GM19025 (cell line): ENCODE measurements at regions not wholly inside any gene's neighbourhood (a gene's known extent, or its start where the extent isn't known, plus 50 kb on each side); places are given as distances from the start of the nearest gene placed in this dataset.
"Not testable (repeated sequence)": the region's sequence is repeated elsewhere in the genome, so short reads cannot be mapped to it uniquely, and the experiment has no call there.

ENCODE experiments used
- ATAC-seq: cut with Tn5 transposase; IDR thresholded peaks from one replicate; pipeline ENCODE4 v1.9.1; 2021; ENCODE audit warnings: mild to moderate bottlenecking, low read depth, moderate library complexity; ENCODE audit not compliant: unreplicated experiment

DNA sequence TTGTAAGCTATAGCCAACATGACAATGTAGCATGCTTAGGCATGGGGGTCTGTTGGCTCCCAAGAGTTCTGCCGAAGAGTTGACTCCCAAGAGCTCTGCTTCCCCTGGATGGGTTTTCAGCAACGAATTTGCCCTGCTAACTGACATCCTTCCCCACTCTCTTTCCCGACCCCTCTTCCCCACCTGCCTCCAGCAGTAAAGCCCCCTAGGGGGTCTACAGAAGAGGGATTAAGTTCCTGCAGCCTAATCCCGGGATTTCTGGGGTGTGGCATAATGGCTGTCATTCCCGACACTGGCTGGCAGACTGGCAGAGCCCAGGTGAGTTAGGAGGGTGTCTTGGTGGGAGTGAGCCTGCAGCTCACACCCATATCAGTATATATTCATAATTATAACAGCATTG, 121.0 kb upstream of the ZNF184 start:
- ATAC-seq: no peak

DNA sequence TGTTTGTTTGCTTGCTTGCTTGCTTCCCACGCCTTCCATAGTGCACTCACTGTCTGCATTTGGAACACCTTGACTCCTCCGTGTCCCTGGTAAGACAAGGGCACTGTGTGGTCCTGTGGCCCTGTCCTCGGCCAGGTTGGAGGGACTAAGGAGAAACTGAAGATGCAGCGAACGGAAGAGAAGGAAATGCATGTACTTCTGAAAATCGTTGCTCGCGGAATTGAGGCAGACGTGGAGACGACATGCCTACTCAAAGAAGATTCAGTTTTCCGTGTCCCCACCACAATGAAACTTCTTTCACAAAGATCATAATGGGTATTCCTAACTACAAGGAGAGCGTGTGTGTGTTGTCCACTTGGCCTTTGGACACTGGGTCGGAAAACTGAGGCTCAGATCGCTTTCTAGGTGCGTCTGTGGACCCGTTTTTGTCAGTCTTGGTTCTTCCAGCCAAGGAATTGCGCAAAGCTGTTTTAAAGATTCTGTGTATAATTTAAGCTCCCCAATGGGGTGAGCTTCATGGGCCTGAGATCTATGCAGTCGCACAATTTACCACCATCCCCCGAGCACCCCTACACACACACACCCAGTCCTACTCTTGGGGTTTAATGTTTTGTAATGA, 120.4 kb upstream of the ZNF184 start:
- ATAC-seq: no peak

DNA sequence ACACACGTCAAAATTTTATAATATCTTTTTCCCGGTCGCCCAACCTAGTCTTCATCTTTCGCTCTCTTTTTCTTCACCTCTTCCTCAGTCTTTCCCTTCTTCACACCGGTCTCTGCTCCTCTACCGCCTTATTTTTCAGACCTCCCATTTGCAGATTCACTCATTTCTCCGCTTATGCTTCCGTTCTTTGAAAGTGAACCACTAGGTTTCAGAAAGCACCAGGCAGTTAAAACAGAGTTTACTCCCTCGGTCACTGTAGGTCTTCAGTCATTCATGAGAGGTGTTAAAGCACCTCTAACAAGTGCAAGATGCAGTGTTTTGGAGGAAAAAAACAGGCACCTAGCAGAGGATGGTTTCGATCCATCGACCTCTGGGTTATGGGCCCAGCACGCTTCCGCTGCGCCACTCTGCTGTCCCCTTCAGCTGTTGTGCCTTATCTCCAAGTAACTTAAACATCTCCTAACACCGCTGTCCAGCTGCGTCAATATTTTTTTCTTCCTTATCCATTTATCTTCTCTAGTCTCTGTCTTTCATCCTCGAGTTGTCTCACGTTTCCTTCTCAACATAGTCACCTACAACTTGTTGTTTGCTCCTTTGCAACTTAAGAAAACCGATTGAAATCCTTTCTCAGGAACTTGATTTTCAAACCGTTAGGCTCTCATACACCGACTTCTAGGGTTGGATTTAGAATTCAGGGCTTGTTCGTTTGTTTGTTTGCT, 119.7 kb upstream of the ZNF184 start:
- ATAC-seq: peak; percentile 84

DNA sequence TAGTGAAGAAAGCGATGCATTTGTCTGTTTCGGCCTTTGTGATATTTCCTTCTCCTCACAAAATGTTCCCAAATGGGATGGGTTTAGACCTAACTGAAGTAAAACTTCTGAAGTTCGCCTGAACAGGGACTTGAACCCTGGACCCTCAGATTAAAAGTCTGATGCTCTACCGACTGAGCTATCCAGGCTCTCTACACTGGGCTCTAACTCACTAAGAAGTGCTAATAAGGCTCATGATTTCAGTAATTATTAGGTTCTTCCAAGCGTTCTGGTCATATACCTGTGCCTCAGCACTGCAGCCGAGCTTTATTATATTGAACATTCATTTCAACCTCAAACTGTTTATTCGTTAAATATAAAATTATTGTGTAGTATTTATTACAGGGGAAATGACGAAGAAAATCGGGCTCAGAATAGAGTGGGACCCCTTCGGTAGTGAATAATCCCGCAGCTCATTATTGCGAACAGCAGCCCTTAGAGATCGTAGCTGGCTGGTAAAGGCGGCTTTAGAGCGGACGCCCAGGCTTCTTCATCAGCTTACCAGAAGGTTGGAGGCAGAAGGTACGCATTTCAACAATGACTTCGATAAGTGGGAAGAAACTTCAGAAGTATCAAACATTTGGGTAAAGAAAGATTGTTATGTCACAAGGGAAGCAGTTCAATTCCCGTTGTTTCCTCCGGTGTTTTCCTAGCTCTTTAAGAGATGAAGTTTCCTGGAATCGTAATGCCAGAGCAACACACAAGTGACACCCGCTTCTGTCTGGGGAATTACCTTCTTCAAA, 119.0 kb upstream of the ZNF184 start:
- peak; percentile 13 for ATAC-seq

DNA sequence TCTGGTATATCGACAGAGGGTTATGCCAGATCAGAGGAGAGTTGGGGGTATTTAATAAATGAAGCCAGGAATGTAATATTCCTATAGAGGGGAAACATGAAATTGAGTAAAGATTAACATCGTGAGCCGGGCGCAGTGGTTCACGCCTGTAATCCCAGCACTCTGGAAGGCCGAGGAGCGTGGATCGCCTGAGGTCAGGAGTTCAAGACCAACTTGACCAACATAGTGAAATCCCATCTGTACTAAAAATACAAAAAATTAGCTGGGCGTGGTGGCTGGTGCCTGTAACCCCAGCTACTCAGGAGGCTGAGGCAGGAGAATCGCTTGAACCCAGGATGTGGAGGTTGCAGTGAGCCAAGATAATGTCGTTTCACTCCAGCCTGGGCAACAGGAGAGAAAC, 112.4 kb upstream of the ZNF184 start:
- ATAC-seq: not testable (repeated sequence)

DNA sequence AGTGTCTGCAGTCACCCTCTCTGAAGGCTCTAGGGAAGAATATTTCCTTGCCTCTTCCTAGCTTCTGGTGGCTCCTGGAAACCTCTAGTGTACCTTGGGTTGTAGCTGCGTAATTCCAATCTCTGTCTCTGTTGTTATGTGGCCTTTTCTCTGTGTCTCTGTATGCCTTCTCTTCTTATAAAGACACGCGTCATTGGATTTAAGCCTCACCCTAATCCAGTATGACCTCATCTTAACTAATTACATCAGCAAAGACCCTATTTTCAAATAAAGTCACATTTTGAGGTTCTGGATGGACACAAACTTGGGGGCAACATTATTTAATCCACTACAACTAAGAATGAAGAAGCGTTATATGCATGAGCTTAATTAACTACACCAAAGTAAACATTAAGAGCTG, 111.4 kb upstream of the ZNF184 start:
- no peak for ATAC-seq

DNA sequence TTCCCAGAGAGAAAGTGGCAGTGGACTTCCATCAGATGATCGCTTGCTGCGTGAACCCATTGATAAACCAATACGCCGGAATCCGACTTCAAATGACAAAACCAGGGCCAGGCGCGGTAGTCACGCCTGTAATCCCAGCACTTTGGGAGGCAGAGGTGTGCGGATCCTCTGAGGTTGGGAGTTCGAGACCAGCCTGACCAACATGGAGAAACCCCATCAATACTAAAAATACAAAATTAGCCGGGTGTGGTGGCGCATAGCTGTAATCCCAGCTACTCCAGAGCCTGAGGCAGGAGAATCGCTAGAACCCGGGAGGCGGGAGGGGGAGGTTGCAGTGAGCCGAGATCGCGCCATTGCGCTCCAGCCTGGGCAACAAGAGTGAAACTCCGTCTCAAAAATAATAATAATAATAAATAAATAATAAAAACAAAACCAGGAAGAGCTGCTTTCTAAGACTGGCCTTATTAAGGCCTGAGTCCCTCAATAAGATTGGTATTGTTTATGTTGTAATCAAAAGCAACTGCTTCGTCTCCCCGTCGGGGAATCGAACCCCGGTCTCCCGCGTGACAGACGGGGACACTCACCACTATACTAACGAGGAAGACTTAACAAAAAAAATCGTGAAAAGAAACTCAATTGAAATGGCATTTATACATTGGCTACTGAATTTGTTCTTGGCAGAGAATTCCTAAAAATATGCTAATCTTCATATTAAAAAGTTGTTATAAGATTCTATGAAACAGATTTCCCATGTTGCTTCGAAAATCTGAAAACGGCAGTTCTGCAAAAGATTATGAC, 110.2 kb upstream of the ZNF184 start:
- ATAC-seq: no peak

DNA sequence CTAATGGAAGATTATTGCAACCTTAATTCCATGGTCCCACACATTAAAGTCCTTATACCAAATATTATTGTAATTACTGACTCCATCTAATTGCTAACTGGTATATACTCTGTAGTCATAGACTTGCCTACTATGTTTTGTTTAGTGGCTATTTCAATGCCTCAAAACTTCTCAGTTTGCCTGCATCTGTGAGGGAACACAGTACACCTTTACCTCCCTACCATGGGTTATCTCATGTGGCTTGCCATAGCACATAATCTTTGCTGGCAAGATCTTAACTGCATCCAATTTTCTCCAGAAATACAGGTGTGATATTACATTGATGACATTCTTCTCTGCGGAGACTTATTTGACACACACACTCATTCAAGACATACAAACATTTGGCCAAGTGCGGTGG, 107.1 kb upstream of the ZNF184 start:
- ATAC-seq: no peak

DNA sequence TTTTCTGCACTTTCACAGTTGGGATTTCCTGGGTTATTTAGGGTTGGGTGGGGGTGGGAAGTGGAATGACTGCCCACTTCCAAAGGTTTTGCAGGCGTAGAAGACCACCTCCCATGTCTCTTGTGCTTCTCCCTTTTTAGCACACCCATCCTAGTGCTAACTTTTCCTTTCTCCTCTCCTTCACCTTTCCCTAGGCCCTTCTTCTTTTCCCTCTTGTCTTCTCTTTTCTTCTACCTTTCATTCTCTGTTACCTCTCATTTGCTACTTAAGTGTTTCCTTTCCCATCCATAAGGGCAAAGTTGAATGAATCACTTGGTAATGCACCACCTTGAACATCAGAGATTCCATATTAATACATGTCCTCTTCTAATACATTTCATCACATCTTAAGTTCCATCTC, 105.0 kb upstream of the ZNF184 start:
- no peak for ATAC-seq

DNA sequence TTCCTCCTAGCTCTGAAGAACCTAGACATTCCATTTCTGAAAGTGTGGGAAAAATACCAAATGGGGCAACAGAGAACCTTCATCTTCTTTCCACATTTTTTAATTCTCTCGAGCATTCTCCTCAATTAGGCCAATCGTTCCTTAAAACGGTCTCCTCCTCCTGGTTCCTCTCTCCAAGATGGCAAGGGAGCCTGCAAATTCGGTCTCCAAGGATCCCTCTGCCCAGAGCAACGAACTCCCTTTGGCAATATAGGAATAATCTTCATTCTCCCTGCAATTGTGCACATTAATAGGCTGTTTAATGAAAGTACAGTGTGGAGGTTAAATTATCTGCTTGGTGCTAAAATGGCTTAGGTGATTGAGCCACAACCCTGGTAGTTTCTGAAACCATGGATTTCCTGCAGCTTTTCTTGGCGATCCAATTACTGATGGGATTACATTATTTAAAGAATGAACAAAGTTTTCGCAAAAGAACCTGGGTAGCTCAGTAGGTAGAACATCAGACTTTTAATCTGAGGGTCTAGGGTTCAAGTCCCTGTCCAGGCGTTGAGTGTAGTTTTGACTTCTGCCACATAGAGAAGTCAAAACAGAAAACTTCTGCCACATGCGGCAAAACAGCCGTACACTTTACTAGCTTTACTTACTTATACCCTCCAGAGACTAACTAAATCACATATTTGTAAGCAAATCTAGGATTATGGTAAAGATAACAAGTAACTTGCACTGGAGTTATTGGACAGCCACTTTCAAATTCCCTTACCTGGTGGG, 102.9 kb upstream of the ZNF184 start:
- no peak for ATAC-seq

DNA sequence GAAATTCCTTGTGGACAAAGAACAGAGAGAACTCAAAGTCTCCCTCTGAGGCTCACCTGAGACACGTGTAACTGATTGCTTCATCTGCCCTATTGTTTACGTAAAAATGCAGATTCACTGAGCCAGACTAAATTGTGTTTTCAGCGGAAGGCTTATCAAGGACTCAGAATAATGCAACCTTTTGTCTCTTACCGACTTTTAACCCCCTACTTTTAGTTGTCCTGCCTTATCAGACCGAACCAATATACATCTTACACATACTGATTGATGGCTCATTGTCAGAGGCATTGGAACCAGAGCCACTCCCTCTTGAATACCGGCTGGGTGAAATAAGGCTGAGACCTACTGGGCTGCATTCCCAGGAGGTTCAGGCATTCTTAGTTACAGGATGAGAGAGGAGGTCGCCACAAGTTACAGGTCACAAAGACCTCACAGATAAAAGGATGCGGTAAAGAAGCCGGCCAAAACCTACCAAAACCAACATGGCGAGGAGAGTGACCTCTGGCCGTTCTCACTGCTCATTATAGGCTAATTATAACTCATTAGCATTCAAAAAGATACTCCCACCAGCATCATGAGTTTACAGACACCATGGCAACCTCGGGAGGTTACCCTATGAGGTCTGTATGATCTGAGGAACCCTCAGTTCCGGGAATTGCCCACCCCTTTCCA, 95.5 kb upstream of the ZNF184 start:
- ATAC-seq: no peak

DNA sequence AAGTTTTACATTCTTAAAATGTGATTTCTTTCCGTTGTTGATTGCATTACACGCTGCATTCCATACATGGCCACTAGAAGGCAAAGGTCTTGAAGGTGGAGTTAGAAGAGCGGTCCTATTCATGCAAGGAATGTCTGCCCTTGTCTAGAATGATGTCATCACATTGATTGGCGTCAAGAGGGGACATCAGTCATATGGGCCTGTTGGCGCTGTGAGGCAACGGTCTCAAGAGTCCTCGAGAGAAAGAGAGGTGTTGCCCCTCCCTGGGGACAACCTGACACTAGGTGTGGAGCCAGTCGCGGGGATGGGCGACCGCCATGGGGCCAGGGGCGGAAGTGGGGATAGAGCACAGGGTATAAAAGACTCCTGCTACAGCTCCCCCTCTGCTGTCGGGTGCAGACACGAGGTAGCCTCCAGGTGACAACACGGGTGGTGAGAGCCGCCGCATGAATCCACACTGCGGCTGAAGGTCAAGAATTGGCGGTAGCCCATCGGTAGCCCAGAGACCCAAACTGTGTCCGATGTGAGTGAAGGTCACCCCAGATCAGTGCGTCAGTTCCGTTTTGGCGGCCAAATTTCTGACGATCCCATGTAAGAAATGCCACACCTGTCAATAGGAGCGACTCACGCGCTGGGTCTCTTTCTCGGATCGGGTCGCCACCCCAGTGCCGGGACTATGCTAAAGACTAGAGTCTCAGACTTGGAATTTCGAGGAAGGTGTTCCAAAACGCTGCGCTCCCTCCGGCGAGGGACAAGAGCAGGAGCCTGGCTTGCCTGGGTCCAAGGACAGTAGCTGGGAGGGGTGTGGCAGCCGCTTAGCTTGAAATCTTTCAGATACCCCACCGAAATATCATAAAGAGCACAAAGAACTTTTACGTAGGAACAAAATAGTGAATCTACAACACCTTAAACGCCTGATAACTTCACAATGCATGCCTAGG, 93.2 kb upstream of the ZNF184 start:
- no peak for ATAC-seq

DNA sequence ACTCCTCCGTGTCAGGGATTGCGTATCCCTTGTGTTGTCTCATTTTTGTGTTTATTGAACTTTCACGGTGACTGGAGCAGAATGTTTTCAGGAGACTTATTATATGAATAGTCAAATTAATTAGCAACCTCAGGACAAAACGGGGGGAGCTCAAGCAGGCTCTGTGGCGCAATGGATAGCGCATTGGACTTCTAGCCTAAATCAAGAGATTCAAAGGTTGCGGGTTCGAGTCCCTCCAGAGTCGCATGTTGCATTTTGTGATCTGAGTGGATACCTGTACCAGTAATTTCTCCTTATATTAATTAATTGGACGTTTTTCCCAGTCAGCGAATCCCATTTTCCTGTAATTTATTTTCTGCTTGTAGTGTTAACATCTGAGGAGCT, 89.1 kb upstream of the ZNF184 start:
- ATAC-seq: no peak

DNA sequence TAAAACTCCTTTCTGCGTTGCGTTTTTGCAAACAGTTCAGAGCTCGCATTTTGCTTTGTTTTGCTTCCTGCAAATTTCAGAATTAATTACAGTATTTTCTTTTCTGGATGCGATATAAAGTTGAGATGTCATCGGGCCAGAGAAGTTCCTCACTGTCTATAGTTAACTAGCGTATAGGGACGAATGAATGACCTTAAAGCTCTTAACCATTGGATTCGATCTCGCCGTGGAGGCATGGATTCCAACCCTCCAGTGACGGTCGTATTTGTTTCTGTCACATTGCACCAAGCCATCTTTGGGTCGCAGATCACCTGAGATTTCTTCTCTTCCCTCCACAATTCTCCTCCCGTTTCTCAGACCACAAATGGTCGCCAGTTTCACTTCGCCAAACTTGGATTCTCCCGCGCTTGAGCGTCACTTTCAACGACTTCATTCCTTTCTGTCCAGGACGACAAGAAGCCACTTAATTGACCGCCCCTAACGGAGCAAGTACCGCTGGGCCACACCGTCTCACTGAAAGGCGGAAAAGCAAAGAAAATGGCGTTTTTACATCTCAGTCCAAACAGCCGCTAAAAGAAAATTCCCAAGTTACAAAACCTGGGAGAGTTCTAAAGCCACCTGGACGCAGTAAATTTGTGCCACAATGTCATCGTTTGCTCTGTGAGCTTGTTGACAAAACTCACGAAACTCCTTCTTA, 85.3 kb upstream of the ZNF184 start:
- no peak for ATAC-seq

DNA sequence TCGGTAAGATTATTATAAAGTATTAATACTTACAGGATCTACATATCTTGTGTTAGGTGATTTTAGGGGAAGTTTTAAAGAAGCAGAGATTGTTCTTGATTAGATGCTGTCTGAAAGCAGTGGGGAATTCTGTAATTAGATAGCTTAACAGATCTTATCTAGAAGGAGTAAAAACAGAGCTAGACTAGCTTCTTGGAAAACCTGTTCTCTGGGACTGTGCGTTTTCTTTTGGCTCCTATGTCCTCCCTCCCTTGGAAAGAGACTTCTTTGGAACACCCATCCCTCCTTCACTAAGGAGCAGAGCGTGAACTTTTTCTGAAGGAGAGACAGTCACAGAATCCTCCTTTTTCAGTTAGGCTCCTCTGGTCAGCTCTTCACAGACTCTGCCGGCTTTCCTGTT, 83.5 kb upstream of the ZNF184 start:
- ATAC-seq: no peak

DNA sequence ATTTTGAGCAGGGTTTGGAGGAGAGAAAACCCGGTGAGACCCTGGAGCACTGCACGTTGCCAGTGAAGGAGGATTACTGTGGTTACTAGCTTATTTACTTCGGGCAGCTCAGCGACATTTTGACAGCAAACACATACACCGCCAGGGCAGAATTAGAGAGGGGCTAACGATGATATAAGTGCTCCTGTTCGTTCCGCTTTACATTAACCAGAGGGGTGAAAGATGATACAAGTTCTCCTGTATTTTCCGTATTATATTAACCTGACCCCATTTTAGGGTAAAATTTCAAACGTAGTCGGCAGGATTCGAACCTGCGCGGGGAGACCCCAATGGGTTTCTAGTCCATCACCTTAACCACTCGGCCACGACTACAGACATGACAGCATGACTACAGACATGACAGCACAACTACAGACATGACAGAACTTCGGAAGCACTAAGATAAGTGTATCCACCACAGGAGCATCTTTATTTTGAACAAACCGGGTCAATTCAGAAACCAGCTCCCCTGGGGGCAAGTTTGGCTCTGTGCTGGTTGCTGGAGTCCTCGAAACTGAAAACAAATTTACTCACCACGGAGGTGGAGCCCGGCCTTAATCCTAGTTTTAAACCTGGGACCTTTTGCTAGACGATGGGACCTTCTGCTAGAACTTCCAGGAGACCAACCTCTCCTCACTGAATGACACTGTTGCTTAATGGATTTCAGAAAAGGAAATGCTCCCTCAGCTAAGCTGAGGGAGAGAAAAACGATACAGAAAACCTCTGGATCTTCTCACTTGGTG, 80.4 kb upstream of the ZNF184 start:
- ATAC-seq: no peak

DNA sequence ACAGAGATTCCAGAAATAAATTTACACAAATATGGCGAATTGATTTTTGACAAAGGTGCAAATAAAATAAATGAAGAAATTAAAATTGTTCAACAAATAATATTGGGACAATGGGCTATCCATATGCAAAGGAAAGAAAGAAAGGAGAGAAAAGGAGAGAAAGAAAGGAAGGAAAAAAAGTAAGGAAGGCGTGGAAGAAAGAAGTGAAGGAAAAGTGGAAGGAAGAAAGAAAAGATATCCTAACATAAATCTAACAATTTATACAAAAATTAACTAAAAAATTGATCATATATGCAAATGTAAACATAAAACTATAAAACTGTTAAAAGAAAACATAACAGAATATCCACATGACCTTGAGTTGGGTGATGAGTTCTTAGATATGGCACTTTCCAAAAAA, 78.7 kb upstream of the ZNF184 start:
- no peak for ATAC-seq
